Peyer's patch (tissue), 4 donors: ENCODE measurements at regions not wholly inside any gene's neighbourhood (a gene's known extent, or its start where the extent isn't known, plus 50 kb on each side); places are given as distances from the start of the nearest gene placed in this dataset.

Source experiments
- DNase-seq, 3 donors: peaks; one replicate each; pipeline ENCODE4 v3.0.0-alpha.2; 2017 to 2019
- H3K27ac ChIP-seq, 4 donors: fragments of 200-600 bp; sonication (generic); one replicate each; pipeline ENCODE4 v1.5.1; 2016 to 2019
- H3K27me3 ChIP-seq, 2 donors: fragments of 200-600 bp; sonication (generic); one replicate each; pipeline ENCODE4 v1.5.1; 2019
- H3K36me3 ChIP-seq, 3 donors: fragments of 200-600 bp; sonication (generic); one replicate each; pipeline ENCODE4 v1.5.1; 2016 to 2019
- H3K4me1 ChIP-seq, 4 donors: fragments of 200-600 bp; sonication (generic); one replicate each; pipeline ENCODE4 v1.5.1; 2016 to 2019
- H3K4me3 ChIP-seq, 4 donors: fragments of 200-600 bp; sonication (generic); 1 replicate in 3 of 4; 2 replicates in 1 of 4; pipeline ENCODE4 v1.5.1; 2016 to 2019; ENCODE audit warnings: mild to moderate bottlenecking in 1 of 4
- H3K9me3 ChIP-seq, 4 donors: fragments of 200-600 bp; sonication (generic); one replicate each; pipeline ENCODE4 v1.5.1; 2016 to 2019; ENCODE audit warnings: mild to moderate bottlenecking in 1 of 4
- CTCF ChIP-seq, 6 experiments: fragments of 450-650 bp in 4 of 6; fragments of 200-600 bp in 2 of 6; sonication (generic) in 1 of 6; IDR thresholded peaks; one replicate each; pipeline ENCODE4 v1.5.1; 2017 to 2019; ENCODE audit warnings: antibody characterized with exemption in 6 of 6, mild to moderate bottlenecking in 3 of 6, moderate library complexity in 1 of 6
- POLR2A ChIP-seq, 2 donors: fragments of 450-650 bp; IDR thresholded peaks; one replicate each; pipeline ENCODE4 v1.5.1; 2017; ENCODE audit warnings: antibody characterized with exemption in 2 of 2, mild to moderate bottlenecking in 2 of 2, moderate library complexity in 2 of 2

- H3K4me3 ChIP-seq = no peak overlapping the region
- no peak for DNase-seq
- no peaks in the 10 kb centered on the region for H3K4me1 ChIP-seq
- no peaks in the 10 kb centered on the region for H3K27me3 ChIP-seq
- H3K9me3 ChIP-seq = no peaks in the 10 kb centered on the region
- H3K36me3 ChIP-seq = no peaks in the 10 kb centered on the region
- no peak overlapping the region for H3K27ac ChIP-seq
- TF ChIP-seq CTCF (IDR thresholded peaks at IDR 0.05) (no peak), POLR2A (IDR thresholded peaks at IDR 0.05) (no peak)
Observed at GRCh38 chr12:97168804-97169203, 261.7 kb downstream of the NEDD1 start.

GRCh38 chr12:97169889-97170567 is 263.0 kb downstream of the NEDD1 start:
- Histone ChIP-seq H3K4me1 (no peaks in the 10 kb centered on the region), H3K27me3 (no peaks in the 10 kb centered on the region), H3K4me3 (no peak overlapping the region), H3K36me3 (no peaks in the 10 kb centered on the region), H3K9me3 (no peaks in the 10 kb centered on the region), H3K27ac (no peak overlapping the region)
- no peak for TF ChIP-seq CTCF (IDR thresholded peaks at IDR 0.05)
- TF ChIP-seq POLR2A (IDR thresholded peaks at IDR 0.05) = no peak
- no peak for DNase-seq

- Histone ChIP-seq H3K36me3 (no peaks in the 10 kb centered on the region), H3K4me1 (no peaks in the 10 kb centered on the region), H3K9me3 (no peaks in the 10 kb centered on the region), H3K27ac (no peak overlapping the region), H3K4me3 (no peak overlapping the region), H3K27me3 (no peaks in the 10 kb centered on the region)
- TF ChIP-seq POLR2A (IDR thresholded peaks at IDR 0.05) = no peak
- no peak for TF ChIP-seq CTCF (IDR thresholded peaks at IDR 0.05)
- DNase-seq = no peak
Observed at GRCh38 chr12:97173688-97174410, 266.8 kb downstream of the NEDD1 start.

GRCh38 chr12:97177481-97177880 is 270.4 kb downstream of the NEDD1 start:
- Histone ChIP-seq H3K9me3 (no peaks in the 10 kb centered on the region), H3K36me3 (no peaks in the 10 kb centered on the region), H3K27ac (no peak overlapping the region), H3K27me3 (no peaks in the 10 kb centered on the region), H3K4me1 (no peaks in the 10 kb centered on the region), H3K4me3 (no peak overlapping the region)
- no peak for DNase-seq
- TF ChIP-seq CTCF (IDR thresholded peaks at IDR 0.05) (no peak), POLR2A (IDR thresholded peaks at IDR 0.05) (no peak)

- no peak for DNase-seq
- H3K9me3 ChIP-seq = no peaks in the 10 kb centered on the region
- H3K27ac ChIP-seq = no peak overlapping the region
- no peak overlapping the region for H3K4me3 ChIP-seq
- no peaks in the 10 kb centered on the region for H3K4me1 ChIP-seq
- H3K27me3 ChIP-seq = no peaks in the 10 kb centered on the region
- no peaks in the 10 kb centered on the region for H3K36me3 ChIP-seq
- TF ChIP-seq POLR2A (IDR thresholded peaks at IDR 0.05) (no peak), CTCF (IDR thresholded peaks at IDR 0.05) (no peak)
Observed at GRCh38 chr12:97181571-97182265, 274.7 kb downstream of the NEDD1 start.
